Erythroblast (primary cell): ENCODE measurements at regions not wholly inside any gene's neighbourhood (a gene's known extent, or its start where the extent isn't known, plus 50 kb on each side); places are given as distances from the start of the nearest gene placed in this dataset.

Experiments
- GATA1 ChIP-seq: IDR thresholded peaks from 2 replicates; pipeline ENCODE4 v1.6.1; 2011; ENCODE audit warnings: low read depth, mild to moderate bottlenecking, control low read depth, low read length, moderate library complexity
- POLR2A ChIP-seq: IDR thresholded peaks from 2 replicates; pipeline ENCODE4 v1.6.1; 2011; ENCODE audit warnings: mild to moderate bottlenecking, low read length

DNA sequence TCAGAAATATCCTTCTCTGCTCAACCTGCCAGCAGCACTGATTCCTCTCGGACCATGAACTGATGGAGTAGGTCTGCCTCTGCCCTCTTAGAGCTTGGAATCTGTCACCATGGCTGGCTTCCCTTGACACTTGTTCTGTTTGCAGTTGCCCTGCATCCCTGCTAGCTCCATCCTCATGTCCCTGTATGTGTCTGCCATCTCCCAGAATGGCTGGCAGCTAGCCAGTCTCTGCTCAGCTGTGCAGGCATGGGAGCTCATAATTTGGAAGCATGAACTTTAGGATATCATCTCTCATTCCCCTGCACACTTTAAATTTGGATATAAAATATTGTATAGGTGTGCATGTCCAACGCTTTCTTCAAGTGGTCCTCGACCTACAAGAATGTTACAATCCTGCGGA is 95.4 kb downstream of the C1orf94 start:
- no peak for TF ChIP-seq POLR2A
- TF ChIP-seq GATA1: no peak
